Activated B cell treated with CpG ODN at 0.5 μM for 24 hours (primary cell): ENCODE measurements at regions not wholly inside any gene's neighbourhood (a gene's known extent, or its start where the extent isn't known, plus 50 kb on each side); places are given as distances from the start of the nearest gene placed in this dataset.

Experiments used
- ATAC-seq: fragments of 200-7000 bp; cut with Tn5 transposase; one replicate; pipeline ENCODE4 v1.10.0; 2021; ENCODE audit warnings: low read depth, mild to moderate bottlenecking, moderate library complexity
- CTCF ChIA-PET: fragments of 350-600 bp; sonication (Branson Sonifier 250); formaldehyde crosslinking; loops from one replicate; lab custom pipeline; 2021; ENCODE audit warnings: antibody characterized with exemption; lab: Charles Lee
- POLR2A ChIA-PET: fragments of 350-600 bp; sonication (Branson Sonifier 250); formaldehyde crosslinking; loops from one replicate; lab custom pipeline; 2021; ENCODE audit warnings: antibody characterized with exemption; lab: Charles Lee
- DNase-seq: peaks from one replicate; pipeline ENCODE4 v3.0.0; 2022
- H3K27ac Mint-ChIP-seq: one replicate; pipeline ENCODE4 v1.8.0; 2020; ENCODE audit warnings: mixed read lengths
- H3K27me3 Mint-ChIP-seq: one replicate; pipeline ENCODE4 v1.8.0; 2021; ENCODE audit warnings: mixed read lengths
- H3K36me3 Mint-ChIP-seq: one replicate; pipeline ENCODE4 v1.8.0; 2021; ENCODE audit warnings: low read depth, mixed read lengths
- H3K4me1 Mint-ChIP-seq: one replicate; pipeline ENCODE4 v1.8.0; 2021; ENCODE audit warnings: mixed read lengths
- H3K4me3 Mint-ChIP-seq: one replicate; pipeline ENCODE4 v1.8.0; 2020; ENCODE audit warnings: mild to moderate bottlenecking, mixed read lengths
- H3K9me3 Mint-ChIP-seq: one replicate; pipeline ENCODE4 v1.8.0; 2020; ENCODE audit warnings: mixed read lengths
- intact Hi-C: fragments of 100-400 bp; cut with micrococcal nuclease; formaldehyde crosslinking; loops from one replicate; pipeline ENCODE4 v1.15.1; 2024
- TF ChIP-seq, protein P1 (sequence below): fragments of 200-600 bp; IDR thresholded peaks from one replicate; pipeline ENCODE4 v1.8.0; 2022; ENCODE audit warnings: antibody characterized with exemption, mild to moderate bottlenecking

DNA sequence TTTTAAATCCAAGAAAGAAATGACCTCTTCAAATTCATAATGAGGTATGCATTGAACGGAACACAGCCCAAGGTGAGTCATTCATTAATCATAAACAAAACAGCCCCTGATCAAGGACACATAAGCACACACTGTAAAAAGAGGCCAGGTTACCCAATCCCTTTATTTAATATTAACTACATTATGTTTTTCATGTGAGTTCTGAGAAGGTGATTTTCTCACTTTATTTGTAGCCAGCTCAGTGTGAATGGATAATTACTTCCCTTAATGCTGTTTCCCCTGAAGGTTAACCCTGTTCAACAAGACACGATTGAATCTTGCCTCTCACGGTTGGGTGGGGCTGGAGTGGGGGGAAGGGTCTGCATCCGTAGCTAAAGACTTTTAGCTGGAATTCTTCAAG is 257.3 kb upstream of the SALL1 start:
- no peak for ATAC-seq
- no peak overlapping the region for H3K27ac Mint-ChIP-seq
- no peaks in the 10 kb centered on the region for H3K4me1 Mint-ChIP-seq
- ChIA-PET CTCF (no interaction called here), POLR2A (no interaction called here)
- intact Hi-C loops, result no loop called here
- TF ChIP-seq, protein P1, sequence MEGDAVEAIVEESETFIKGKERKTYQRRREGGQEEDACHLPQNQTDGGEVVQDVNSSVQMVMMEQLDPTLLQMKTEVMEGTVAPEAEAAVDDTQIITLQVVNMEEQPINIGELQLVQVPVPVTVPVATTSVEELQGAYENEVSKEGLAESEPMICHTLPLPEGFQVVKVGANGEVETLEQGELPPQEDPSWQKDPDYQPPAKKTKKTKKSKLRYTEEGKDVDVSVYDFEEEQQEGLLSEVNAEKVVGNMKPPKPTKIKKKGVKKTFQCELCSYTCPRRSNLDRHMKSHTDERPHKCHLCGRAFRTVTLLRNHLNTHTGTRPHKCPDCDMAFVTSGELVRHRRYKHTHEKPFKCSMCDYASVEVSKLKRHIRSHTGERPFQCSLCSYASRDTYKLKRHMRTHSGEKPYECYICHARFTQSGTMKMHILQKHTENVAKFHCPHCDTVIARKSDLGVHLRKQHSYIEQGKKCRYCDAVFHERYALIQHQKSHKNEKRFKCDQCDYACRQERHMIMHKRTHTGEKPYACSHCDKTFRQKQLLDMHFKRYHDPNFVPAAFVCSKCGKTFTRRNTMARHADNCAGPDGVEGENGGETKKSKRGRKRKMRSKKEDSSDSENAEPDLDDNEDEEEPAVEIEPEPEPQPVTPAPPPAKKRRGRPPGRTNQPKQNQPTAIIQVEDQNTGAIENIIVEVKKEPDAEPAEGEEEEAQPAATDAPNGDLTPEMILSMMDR, result no peak
- peaks cover 2% of the 10 kb centered on the region for H3K9me3 Mint-ChIP-seq
- H3K4me3 Mint-ChIP-seq, result no peak overlapping the region
- H3K36me3 Mint-ChIP-seq, result no peaks in the 10 kb centered on the region
- no peaks in the 10 kb centered on the region for H3K27me3 Mint-ChIP-seq
- DNase-seq, result no peak

DNA sequence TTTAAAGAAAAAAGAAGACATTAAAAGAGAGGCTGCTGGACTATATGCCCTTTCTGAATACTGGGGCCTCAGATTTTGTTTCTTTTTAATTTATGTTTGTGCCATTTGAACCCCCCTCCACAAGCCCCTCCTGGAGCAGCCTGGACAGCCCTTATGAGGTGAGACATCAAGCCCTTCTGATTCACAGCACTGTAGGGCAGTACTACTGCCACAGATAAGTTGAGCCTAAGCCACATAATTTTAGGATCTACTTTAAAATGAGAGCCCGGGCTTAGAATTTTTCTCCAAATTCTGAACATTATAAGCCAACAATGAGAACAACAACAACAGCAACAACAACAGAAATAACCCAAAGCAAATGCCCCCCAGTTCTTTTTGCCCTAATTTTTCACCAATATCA is 256.9 kb upstream of the SALL1 start:
- Mint-ChIP-seq H3K36me3 (no peaks in the 10 kb centered on the region), H3K4me1 (no peaks in the 10 kb centered on the region), H3K27me3 (no peaks in the 10 kb centered on the region), H3K9me3 (peaks cover 2% of the 10 kb centered on the region), H3K27ac (no peak overlapping the region), H3K4me3 (no peak overlapping the region)
- no peak for DNase-seq
- intact Hi-C loops, result no loop called here
- ChIA-PET POLR2A (no interaction called here), CTCF (no interaction called here)
- no peak for ATAC-seq
- TF ChIP-seq, protein P1, result no peak

DNA sequence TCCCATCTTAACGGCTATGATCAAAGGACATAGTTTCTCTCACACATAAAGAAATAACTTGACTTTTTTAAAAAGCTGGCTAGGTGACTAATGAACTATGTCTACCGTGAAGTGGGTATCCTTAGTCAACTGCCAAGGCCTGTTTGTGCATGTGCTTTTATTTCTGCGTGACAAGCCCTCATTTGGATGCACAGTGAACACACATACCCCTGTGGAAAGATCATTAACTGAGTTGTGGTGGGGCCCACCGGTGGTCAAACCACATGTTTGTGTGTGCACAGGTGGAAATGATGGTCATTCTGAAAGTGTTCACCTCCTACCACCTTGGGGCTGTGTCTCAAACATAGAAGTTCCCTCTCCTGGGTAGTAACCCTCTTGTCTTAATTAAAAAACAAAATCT is 256.1 kb upstream of the SALL1 start:
- ATAC-seq (no peak), DNase-seq (no peak)
- H3K27ac Mint-ChIP-seq, result no peak overlapping the region
- ChIA-PET CTCF (no interaction called here), POLR2A (no interaction called here)
- TF ChIP-seq, protein P1, result no peak
- no peaks in the 10 kb centered on the region for H3K27me3 Mint-ChIP-seq
- H3K9me3 Mint-ChIP-seq, result peaks cover 2% of the 10 kb centered on the region
- H3K4me1 Mint-ChIP-seq, result no peaks in the 10 kb centered on the region
- H3K4me3 Mint-ChIP-seq, result no peak overlapping the region
- intact Hi-C loops, result no loop called here
- H3K36me3 Mint-ChIP-seq, result no peaks in the 10 kb centered on the region

DNA sequence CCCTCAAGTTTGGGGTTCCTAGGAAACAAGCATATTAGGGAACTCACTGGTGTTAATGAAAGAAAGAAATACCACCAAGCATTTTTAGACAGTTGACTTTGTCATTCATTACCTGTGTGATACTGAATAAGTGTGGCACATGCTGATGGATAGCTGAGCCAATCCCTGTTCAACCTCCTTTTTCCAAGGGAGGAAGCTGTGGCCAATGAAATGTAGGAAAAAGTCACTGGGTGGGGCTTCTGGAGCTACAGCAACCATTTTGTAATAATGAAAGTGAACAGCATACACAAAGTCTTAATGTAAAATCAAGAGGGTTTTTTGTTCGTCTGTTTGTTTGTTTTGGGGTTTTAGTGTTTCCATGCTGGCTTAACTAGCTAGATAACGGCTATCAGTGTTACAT is 254.3 kb upstream of the SALL1 start:
- H3K4me3 Mint-ChIP-seq, result no peak overlapping the region
- intact Hi-C loops, result no loop called here
- no peak overlapping the region for H3K27ac Mint-ChIP-seq
- no peak for ATAC-seq
- TF ChIP-seq, protein P1, result no peak
- no peaks in the 10 kb centered on the region for H3K27me3 Mint-ChIP-seq
- DNase-seq, result no peak
- no peaks in the 10 kb centered on the region for H3K36me3 Mint-ChIP-seq
- H3K9me3 Mint-ChIP-seq, result peaks cover 5% of the 10 kb centered on the region
- ChIA-PET POLR2A (no interaction called here), CTCF (no interaction called here)
- H3K4me1 Mint-ChIP-seq, result no peaks in the 10 kb centered on the region

DNA sequence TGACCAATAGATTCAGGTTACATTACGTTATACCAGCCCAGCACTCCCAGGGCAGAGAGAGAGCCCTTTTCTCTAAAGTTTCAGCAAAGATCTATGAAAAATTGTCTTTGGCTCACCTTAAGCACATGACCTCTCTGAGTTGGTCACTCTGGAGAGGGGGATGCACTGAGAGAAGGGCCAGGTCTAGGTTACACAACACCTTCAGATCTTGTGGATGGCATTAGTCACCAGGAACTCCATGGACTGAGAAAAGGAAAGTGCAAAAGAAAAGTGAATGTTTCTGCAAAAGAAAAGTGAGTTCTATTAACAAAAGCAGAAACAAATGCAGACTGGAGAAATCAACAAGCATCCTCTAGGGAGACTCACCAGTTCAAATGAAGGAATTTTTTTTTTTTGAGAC is 253.3 kb upstream of the SALL1 start:
- Mint-ChIP-seq H3K27me3 (no peaks in the 10 kb centered on the region), H3K36me3 (no peaks in the 10 kb centered on the region), H3K9me3 (peaks cover 5% of the 10 kb centered on the region), H3K27ac (no peak overlapping the region), H3K4me1 (no peaks in the 10 kb centered on the region), H3K4me3 (no peak overlapping the region)
- no peak for DNase-seq
- TF ChIP-seq, protein P1, result no peak
- ATAC-seq, result no peak
- POLR2A ChIA-PET, result no interaction called here
- CTCF ChIA-PET, result no interaction called here
- intact Hi-C loops, result no loop called here
